Glomerular endothelial cell (primary cell): ENCODE measurements at regions not wholly inside any gene's neighbourhood (a gene's known extent, or its start where the extent isn't known, plus 50 kb on each side); places are given as distances from the start of the nearest gene placed in this dataset.

Source experiments
- DNase-seq: peaks from one replicate; pipeline ENCODE4 v3.0.0-alpha.2; 2011; ENCODE audit warnings: low read depth, low spot score; ENCODE audit errors: extremely low read depth

DNA sequence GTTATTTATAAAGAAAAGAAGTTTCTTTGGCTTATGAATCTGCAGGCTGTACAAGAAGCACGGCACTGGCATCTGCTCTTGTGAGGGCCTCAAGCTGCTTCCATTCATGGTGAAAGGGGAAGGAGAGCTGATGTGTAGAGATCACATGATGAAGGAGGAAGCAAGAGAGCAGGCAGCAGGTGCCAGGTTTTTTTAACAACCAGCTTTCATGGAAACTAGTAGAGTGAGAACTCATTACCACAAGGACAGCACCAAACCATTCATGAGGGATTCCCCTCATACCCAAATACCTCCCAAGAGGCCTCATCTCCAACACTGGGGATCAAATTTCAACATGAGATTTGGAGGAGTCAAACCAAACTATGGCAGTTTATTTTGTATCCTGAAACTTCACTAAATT, 85.8 kb upstream of the CAMK1G start:
- DNase-seq = no peak

DNA sequence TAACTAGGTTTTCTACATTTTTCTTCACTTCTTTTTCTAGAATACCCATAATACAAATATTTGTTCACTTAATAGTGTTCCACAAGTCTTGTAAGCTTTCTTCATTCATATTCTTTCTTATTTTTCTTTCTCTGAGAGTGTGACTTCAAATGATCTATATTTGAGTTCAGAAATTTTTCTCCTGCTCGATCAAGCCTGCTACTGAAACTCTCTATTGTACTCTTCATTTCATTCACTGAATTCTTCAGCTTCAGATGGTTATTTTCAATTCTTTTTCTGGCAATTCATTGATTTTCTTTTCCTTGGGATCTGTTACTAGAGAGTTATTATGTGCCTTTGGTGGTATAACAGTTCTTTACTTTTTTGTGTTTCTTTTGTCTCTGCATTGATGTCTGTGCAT, 82.5 kb upstream of the CAMK1G start:
- no peak for DNase-seq

DNA sequence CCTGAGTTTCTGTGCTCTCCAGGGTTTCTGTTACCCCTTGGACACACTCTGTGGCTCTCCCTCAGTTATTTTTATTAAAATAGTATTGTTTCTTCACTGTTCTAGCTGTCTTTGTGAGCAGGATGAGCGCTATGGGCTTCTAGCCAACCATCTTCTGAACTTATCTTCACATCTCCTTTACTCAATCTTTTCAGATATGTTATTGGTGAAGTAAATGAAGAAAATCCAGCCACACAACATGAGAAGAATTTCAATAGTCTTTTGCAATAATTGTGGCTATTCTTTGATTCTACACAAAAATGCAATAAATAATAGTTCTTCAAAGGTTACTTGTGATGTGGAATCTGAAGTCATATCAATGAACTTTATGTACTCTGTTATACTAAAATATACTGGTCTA, 80.3 kb upstream of the CAMK1G start:
- DNase-seq = no peak

DNA sequence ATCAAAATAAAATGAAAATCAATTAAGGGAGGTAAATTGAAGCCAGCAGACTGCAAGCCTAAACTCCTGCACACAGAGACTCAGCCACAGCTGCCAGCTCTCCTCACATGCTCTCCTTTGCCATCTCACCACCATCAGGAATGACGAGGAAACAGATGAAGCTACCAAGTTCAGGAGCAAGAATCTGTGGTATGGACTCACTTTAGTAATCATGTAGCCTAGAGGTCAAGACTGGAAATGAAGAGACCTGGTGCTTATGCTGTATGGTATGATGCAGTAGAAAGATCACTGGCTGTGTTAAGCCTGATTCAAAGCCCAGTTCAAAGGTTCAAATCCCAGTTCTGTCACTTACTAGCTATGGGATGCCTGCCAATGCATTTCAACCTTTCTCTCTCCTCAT, 78.9 kb upstream of the CAMK1G start:
- no peak for DNase-seq

DNA sequence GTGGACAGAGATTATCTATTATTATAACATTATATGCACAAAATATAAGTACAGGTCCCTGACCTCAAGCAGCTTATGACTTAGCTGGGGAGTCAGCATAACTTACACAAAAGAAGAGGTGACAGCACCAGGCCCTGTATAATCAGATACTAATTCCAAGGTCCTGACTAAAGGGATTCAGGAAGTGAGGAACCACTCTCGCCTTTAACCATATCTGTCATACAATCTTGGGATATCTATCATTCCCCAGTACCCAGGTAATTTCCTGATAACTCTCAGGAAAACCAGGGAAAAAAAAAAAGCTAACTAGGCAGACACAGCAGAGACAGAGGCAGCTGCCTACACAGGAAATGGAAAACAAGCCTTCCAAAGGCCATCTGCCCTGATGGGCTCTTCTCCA, 78.5 kb upstream of the CAMK1G start:
- no peak for DNase-seq

DNA sequence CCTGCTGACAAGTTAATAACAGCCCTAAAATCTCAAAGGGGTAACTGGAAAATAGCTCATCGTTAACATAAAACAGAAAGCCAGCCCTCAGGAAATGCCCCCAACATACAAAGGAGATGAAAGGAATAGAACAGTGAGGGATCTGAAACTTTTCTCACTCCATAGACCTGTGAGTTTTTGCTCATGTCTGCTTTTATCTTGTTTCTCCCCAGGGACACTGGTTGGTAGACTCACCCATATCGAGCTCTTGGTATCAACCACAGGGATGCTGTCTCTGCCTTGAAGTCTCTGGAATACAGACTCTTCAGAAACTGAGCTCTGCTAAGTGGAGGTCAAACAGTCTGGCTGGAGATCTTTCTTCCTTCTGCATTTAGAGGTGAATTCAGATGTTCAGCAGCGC, 77.4 kb upstream of the CAMK1G start:
- DNase-seq = no peak

DNA sequence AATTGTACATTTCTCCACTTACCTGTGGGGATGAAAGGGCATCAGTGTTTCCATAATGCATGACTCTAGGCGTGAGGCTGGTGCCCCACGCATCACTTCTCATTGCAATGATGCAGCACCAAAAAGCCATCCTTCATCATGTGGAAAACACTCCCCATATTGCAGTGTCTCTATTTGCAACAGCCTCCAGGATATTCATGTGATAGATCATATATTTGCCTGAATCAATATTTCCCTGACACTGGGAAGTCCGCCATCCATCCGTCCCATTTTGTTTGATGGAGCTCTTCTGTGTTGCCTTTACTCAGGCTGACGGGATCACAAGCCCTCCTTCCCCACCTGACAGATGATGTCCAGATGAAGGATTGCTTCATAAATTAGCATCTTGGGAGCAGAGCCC, 74.5 kb upstream of the CAMK1G start:
- no peak for DNase-seq

DNA sequence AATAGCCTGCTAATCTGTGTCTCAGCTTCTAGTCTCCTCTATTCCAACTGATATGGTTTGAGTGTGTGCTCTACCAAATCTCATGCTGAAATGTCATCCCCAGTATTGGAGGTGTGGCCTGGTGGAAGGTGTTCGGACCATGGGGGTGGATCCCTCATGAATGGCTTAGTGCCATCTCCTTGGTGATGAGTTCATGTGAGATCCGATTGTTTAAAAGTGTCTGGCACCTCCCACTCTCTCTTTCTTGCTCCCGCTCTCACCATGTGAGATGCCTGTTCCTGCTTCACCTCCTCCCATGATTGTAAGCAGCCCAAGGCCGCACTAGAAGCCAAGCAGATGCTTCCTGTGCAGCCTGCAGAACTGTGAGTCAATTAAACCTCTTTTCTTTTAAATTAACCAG, 73.5 kb upstream of the CAMK1G start:
- no peak for DNase-seq

DNA sequence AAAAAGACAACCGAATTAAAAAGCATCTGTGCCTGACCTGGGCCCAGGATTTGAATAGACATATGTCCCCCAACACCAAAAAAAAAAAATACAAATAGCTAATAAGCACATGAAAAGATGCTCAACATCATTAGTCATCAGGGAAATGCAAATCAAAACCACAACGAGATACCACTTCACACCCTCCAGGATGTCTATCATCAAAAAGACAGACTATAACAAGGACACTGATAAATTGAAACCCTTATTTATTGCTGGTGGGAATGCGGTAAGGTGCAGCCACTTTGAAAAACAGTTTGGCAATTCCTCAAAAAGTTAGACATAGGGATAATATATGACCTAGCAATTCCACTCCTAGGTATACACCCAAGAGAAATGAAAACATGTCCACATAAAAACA, 72.3 kb upstream of the CAMK1G start:
- DNase-seq = no peak

DNA sequence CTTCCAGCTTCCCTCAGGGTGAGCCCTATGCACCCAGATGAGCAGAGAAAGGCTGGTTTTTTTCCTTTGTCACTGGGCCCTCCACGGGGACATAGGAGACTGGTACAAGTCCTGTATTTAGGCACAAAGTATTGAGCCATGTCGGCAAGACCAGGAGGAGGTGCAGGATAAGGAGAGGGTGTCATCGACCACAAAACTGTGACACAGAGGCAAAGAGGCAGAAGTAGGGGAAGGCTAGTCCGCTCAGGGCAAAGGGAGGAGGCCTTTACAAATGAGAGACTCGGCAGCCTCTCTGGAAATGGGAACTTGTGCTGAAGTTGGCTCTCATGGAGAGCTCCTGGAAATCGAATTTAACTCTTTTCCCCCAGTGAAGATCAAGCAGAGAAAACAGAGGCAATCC, 70.7 kb upstream of the CAMK1G start:
- no peak for DNase-seq

DNA sequence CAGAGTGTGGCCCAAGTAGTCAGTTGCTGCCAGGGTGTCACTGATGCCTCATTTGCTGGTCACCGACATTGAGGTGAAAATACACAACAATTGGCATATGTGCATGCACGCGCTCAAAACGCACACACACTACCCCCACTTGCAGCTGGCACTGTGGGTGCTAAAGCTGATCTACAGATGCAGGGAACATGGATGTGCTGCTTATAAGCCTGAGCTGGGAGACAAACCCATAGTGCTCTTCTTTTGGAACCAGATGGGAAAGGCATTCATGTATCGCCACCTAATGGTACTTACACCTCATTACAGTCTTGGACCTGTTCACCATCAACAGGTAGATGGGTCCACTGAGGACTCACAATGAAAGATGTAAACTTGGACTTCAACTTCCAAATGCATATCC, 70.3 kb upstream of the CAMK1G start:
- no peak for DNase-seq

DNA sequence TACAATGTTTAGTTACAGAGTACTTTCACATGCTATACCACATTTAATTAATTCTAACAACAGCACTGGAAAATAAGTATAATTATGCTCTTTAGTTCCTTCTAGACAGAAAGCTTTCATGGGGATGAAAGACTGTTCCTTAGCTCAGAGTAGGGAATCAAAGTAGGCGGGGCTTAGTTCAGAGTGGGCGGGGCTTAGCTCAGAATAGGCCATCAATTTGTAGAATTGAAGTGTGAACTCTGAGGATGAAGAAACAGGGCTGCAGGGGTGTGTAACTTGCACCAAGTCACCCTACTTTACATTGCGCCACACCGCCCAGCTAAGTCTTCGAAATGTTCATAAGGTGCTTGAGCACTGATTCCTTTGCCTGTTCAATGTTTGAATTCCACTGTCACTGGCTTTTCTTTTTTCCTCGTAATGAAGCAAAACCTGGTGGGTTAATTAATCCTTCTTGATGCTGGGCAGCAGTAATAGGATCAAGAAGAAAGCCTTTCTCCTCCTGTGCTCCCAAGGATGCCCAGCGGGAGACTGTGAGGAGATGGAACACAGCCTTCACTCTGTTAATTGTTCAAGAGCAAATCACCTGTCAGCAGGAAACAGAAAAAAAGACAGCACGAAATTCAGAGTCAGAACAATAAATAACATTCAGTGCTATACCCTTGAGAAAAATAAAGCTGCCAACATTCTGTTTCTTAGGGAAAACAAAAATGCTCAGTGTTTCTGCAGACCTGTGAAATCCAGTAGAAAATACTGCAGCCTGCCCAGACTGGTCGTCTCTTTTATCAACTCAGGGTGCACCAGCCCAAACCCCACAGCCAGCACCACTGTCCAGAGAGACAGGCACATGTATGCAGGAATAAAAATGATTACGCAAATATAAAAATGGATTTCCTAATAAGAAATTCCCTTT, 66.5 kb upstream of the CAMK1G start:
- DNase-seq = no peak

DNA sequence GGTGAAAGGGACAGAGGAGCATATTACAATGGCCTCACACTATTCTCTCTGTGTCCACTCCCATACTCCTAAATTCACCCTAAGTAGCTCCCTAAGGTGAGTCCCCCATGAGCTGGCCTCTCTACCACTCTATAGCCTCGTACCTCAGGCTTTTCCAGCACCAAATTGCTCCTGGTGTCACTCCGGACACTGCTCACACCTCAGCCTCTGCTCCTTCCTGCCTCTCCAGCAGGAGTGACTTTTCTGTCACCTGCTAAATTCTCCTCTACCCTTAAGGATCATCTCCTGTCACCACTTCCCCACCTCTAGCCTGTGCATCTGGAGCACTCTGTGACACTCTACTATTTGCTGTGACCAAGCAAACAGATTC, 65.8 kb upstream of the CAMK1G start:
- no peak for DNase-seq

DNA sequence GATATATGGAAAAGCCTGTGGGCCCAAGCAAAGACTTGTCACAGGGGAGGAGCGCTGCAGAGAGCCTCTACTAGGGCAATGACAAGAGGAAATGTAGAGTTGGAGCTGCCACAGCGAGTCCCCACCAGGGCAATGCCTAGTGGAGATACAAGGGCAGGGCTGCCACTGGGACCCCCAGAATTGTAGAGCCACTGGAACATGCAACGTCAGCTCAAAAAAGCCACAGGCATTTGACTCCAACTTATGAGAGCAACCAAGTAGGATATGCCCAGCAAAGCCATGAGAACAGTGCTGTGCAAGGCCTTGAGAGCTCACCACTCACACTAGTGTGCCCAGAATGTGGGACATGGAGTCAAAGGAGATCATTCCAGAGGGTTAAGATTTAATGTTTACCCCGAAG, 63.7 kb upstream of the CAMK1G start:
- no peak for DNase-seq

DNA sequence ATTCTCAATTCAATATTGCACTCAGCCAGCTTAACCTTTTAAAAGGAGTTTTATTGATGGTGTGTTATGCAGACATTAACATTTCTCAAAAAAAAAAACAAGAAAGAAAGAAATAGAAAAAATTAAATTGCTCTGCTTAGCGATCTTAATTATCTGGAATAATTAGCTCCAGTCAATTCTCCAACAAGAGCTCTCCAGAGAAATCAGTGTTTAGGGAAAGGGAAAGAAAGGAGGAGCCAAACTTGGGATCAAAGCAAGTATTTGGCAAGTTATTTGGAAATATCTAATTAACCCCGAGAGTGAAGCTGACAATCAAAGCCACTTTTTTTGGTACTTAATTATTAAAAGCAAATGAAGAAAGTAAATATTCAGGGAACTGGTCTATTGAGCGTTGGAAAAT, 60.7 kb upstream of the CAMK1G start:
- no peak for DNase-seq

DNA sequence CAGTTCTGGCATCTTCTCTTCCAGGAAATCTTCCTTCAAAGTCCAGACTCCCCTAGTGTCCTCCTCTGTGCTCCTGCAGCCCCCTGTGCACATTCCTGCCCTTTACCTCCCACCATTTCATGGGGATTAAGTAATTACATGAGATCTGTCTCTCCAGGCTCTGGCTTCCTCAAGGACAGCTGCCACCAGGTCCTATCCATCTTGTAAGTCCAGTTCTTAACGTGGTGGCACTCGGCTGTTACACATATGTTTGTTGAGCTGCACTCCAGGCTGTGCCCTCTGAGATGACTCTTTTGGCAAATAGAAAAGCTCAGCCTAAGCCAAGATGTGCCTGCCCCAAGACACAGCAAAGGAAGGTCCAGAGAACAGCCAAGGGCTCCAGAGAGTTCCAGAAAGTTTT, 57.4 kb upstream of the CAMK1G start:
- DNase-seq = no peak

DNA sequence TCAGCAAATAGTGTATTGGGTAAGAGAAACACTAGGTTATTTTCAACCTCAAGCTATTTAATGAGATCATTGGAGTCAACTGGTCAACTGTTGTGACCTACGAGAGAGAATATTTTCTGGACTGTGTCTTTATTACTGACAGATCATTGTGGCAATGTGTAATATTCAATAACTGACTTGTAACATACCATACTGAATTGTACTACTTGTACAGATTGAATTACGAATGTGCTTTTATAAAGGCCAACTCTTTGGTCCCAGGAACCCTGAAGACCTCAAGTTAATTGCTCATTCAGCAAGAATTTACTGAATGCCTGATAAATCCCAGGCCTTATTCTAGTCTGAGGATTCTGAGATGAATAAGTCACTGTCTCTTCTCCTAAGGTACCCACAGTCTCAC, 56.1 kb upstream of the CAMK1G start:
- DNase-seq = no peak

DNA sequence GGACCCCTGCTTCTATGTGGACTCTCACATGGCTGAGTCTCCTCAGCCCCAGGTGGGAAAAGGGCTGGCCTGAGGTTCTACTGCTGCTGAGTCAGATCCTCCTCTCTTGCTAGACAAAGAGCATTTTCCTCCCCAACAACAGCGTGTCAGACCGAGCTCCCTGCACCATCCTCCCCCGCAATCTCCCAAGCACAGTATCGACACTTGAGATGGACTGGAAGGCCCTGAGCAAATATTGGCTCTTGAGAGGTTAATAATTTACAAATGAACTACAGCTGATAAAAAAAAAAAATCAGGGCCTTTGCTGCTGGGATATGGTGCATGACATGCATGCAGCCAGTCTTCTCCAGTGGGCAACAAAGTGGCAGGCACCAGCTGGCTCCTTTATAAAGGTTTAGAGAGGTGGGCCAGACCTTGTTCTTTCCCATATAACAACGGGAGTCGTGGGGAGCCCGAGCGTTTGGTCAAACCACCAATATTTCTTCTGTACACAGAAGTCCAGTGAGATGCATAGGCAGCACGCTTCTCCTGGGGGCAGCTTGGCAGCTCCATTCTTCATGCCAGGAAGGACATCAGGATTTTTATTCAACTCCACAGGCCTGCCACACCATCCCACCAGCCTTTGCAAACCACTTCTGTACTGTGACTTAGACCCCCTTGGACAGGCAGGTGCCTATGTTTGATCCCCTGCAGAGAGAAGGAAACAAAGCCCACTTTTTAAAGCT, 55.4 kb upstream of the CAMK1G start:
- DNase-seq = no peak

DNA sequence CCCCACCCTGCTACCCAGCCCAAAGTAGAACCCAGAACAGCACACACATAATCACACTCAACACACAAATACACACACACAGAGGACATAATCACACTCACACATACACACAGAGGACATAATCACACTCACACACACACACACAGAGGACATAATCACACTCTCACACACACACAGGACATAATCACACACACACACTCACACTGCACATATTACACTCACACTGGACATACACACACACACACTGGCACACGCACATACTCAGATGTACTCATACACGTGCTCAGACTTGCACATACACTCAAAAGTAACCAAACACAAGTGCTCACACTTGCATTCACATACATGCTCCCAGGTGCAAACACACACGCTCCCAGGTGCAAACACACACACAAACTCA, 54.3 kb upstream of the CAMK1G start:
- DNase-seq = no peak

DNA sequence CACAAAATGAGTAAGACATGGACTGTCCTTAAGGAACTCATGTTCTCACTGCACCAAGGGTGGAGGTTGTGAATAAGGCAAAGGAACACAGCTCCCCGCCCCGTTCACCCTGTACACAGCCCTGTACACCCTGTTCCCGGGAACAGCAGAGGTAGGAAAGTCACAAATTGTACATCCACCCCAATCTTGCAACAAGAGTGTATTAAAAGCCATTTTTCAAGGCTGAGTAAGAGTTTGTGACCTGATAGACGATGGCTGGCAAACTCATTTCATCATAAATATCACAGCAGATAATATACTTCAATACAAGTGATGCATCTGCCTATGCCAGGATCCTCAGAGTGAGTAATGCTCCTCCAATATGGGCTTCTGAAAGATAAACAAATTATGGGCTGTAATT, 52.5 kb upstream of the CAMK1G start:
- no peak for DNase-seq

DNA sequence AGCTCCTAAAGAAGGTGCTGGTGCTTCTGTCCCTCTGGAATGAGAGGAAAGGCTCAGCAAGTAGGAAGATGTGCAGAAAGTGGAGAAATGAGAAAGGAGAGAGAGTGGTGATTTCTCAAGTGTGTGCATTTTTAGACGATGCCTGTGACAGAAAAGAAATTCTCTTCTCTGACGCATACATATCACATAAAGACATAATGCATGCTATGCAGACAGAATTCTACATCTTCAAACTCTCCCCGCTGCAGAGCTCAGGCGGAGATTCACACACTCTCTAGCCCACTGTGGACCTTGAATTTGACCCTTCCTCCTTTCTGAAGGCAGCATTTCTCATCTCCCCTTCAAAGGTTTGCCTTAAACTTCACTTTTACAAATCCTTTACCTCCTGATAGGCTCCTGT, 52.0 kb upstream of the CAMK1G start:
- no peak for DNase-seq
